IgD-negative memory B cell (primary cell): ENCODE measurements at regions not wholly inside any gene's neighbourhood (a gene's known extent, or its start where the extent isn't known, plus 50 kb on each side); places are given as distances from the start of the nearest gene placed in this dataset.
"Not testable (repeated sequence)": the region's sequence is repeated elsewhere in the genome, so short reads cannot be mapped to it uniquely, and the experiment has no call there.

Experiments used
- H3K27ac Mint-ChIP-seq, 3 donors: one replicate each; pipeline ENCODE4 v1.8.0; 2020 to 2022; ENCODE audit warnings: mild to moderate bottlenecking in 3 of 3, mixed read lengths in 3 of 3, moderate library complexity in 1 of 3
- H3K27me3 Mint-ChIP-seq: one replicate; pipeline ENCODE4 v1.8.0; 2021; ENCODE audit warnings: mixed read lengths
- H3K36me3 Mint-ChIP-seq: one replicate; pipeline ENCODE4 v1.8.0; 2020; ENCODE audit warnings: mild to moderate bottlenecking, mixed read lengths
- H3K4me1 Mint-ChIP-seq, 3 donors: one replicate each; pipeline ENCODE4 v1.8.0; 2020 to 2022; ENCODE audit warnings: mixed read lengths in 3 of 3, mild to moderate bottlenecking in 1 of 3
- H3K4me3 Mint-ChIP-seq, 4 donors: one replicate each; pipeline ENCODE4 v1.8.0; 2020 to 2022; ENCODE audit warnings: mild to moderate bottlenecking in 4 of 4, mixed read lengths in 4 of 4, moderate library complexity in 3 of 4
- H3K9me3 Mint-ChIP-seq, 3 donors: one replicate each; pipeline ENCODE4 v1.8.0; 2020 to 2021; ENCODE audit warnings: mixed read lengths in 3 of 3, mild to moderate bottlenecking in 1 of 3

- H3K27ac Mint-ChIP-seq: no peak overlapping the region
- H3K9me3 Mint-ChIP-seq: peaks cover 1 to 7% (median 6%) of the 10 kb centered on the region in 3 donors
- no peaks in the 10 kb centered on the region for H3K36me3 Mint-ChIP-seq
- H3K27me3 Mint-ChIP-seq: no peaks in the 10 kb centered on the region
- no peak overlapping the region for H3K4me3 Mint-ChIP-seq
- H3K4me1 Mint-ChIP-seq: no peaks in the 10 kb centered on the region
These were observed 482.7 kb upstream of the ADAMTS9 start for GRCh38 chr3:65170390-65171042.

GRCh38 chr3:65169961-65170360, 482.2 kb upstream of the ADAMTS9 start:
- no peak overlapping the region for H3K27ac Mint-ChIP-seq
- H3K9me3 Mint-ChIP-seq: peaks cover 1 to 7% (median 3%) of the 10 kb centered on the region in 3 donors
- H3K4me3 Mint-ChIP-seq: no peak overlapping the region
- H3K36me3 Mint-ChIP-seq: no peaks in the 10 kb centered on the region
- H3K4me1 Mint-ChIP-seq: no peaks in the 10 kb centered on the region
- no peaks in the 10 kb centered on the region for H3K27me3 Mint-ChIP-seq

- Mint-ChIP-seq H3K4me1 (no peaks in the 10 kb centered on the region), H3K36me3 (no peaks in the 10 kb centered on the region), H3K27me3 (no peaks in the 10 kb centered on the region), H3K27ac (no peak overlapping the region), H3K4me3 (no peak overlapping the region), H3K9me3 (peaks cover 1 to 9% (median 7%) of the 10 kb centered on the region in 3 donors)
These were observed 480.7 kb upstream of the ADAMTS9 start for GRCh38 chr3:65168547-65168946.

GRCh38 chr3:65166531-65166930, 478.7 kb upstream of the ADAMTS9 start:
- H3K4me3 Mint-ChIP-seq: no peak overlapping the region
- no peaks in the 10 kb centered on the region for H3K4me1 Mint-ChIP-seq
- no peak overlapping the region for H3K27ac Mint-ChIP-seq
- peaks cover 1 to 9% (median 7%) of the 10 kb centered on the region in 3 donors for H3K9me3 Mint-ChIP-seq
- H3K36me3 Mint-ChIP-seq: no peaks in the 10 kb centered on the region
- no peaks in the 10 kb centered on the region for H3K27me3 Mint-ChIP-seq

- no peak overlapping the region for H3K4me3 Mint-ChIP-seq
- no peaks in the 10 kb centered on the region for H3K36me3 Mint-ChIP-seq
- H3K27ac Mint-ChIP-seq: no peak overlapping the region
- H3K4me1 Mint-ChIP-seq: no peaks in the 10 kb centered on the region
- no peaks in the 10 kb centered on the region for H3K27me3 Mint-ChIP-seq
- peaks cover 0 to 6% (median 3%) of the 10 kb centered on the region in 3 donors for H3K9me3 Mint-ChIP-seq
These were observed 470.2 kb upstream of the ADAMTS9 start for GRCh38 chr3:65158023-65158422.

- no peak overlapping the region for H3K4me3 Mint-ChIP-seq
- no peaks in the 10 kb centered on the region for H3K27me3 Mint-ChIP-seq
- H3K4me1 Mint-ChIP-seq: no peaks in the 10 kb centered on the region
- peaks cover 3 to 6% (median 3%) of the 10 kb centered on the region in 3 donors for H3K9me3 Mint-ChIP-seq
- H3K36me3 Mint-ChIP-seq: no peaks in the 10 kb centered on the region
- H3K27ac Mint-ChIP-seq: no peak overlapping the region
These were observed 466.2 kb upstream of the ADAMTS9 start for GRCh38 chr3:65153850-65154512.

GRCh38 chr3:65151666-65152065, 463.9 kb upstream of the ADAMTS9 start:
- no peaks in the 10 kb centered on the region for H3K4me1 Mint-ChIP-seq
- no peak overlapping the region for H3K27ac Mint-ChIP-seq
- H3K36me3 Mint-ChIP-seq: no peaks in the 10 kb centered on the region
- H3K27me3 Mint-ChIP-seq: no peaks in the 10 kb centered on the region
- H3K4me3 Mint-ChIP-seq: no peak overlapping the region
- H3K9me3 Mint-ChIP-seq: peaks cover 3% of the 10 kb centered on the region in 3 donors

- H3K9me3 Mint-ChIP-seq: peaks cover 0 to 3% (median 1%) of the 10 kb centered on the region in 3 donors
- H3K36me3 Mint-ChIP-seq: no peaks in the 10 kb centered on the region
- H3K4me3 Mint-ChIP-seq: no peak overlapping the region
- H3K27ac Mint-ChIP-seq: no peak overlapping the region
- H3K4me1 Mint-ChIP-seq: no peaks in the 10 kb centered on the region
- H3K27me3 Mint-ChIP-seq: no peaks in the 10 kb centered on the region
These were observed 462.1 kb upstream of the ADAMTS9 start for GRCh38 chr3:65149877-65150276.

- H3K4me1 Mint-ChIP-seq: no peaks in the 10 kb centered on the region
- H3K9me3 Mint-ChIP-seq: peaks cover 0 to 3% (median 1%) of the 10 kb centered on the region in 3 donors
- H3K27ac Mint-ChIP-seq: no peak overlapping the region
- H3K36me3 Mint-ChIP-seq: no peaks in the 10 kb centered on the region
- H3K27me3 Mint-ChIP-seq: no peaks in the 10 kb centered on the region
- H3K4me3 Mint-ChIP-seq: peak overlapping the region in 1 of 4 donors; percentile 23
These were observed 460.9 kb upstream of the ADAMTS9 start for GRCh38 chr3:65148687-65149086.

- H3K9me3 Mint-ChIP-seq: peaks cover 0 to 3% (median 1%) of the 10 kb centered on the region in 3 donors
- no peaks in the 10 kb centered on the region for H3K27me3 Mint-ChIP-seq
- H3K4me1 Mint-ChIP-seq: no peaks in the 10 kb centered on the region
- no peak overlapping the region for H3K27ac Mint-ChIP-seq
- no peaks in the 10 kb centered on the region for H3K36me3 Mint-ChIP-seq
- no peak overlapping the region for H3K4me3 Mint-ChIP-seq
These were observed 458.4 kb upstream of the ADAMTS9 start for GRCh38 chr3:65146179-65146578.

GRCh38 chr3:65145680-65146079, 457.9 kb upstream of the ADAMTS9 start:
- no peaks in the 10 kb centered on the region for H3K36me3 Mint-ChIP-seq
- H3K4me3 Mint-ChIP-seq: no peak overlapping the region
- no peak overlapping the region for H3K27ac Mint-ChIP-seq
- no peaks in the 10 kb centered on the region for H3K9me3 Mint-ChIP-seq
- no peaks in the 10 kb centered on the region for H3K4me1 Mint-ChIP-seq
- H3K27me3 Mint-ChIP-seq: no peaks in the 10 kb centered on the region

- no peaks in the 10 kb centered on the region for H3K9me3 Mint-ChIP-seq
- H3K36me3 Mint-ChIP-seq: no peaks in the 10 kb centered on the region
- H3K4me3 Mint-ChIP-seq: no peak overlapping the region
- no peak overlapping the region for H3K27ac Mint-ChIP-seq
- H3K4me1 Mint-ChIP-seq: no peaks in the 10 kb centered on the region
- no peaks in the 10 kb centered on the region for H3K27me3 Mint-ChIP-seq
These were observed 457.1 kb upstream of the ADAMTS9 start for GRCh38 chr3:65144791-65145351.

- Mint-ChIP-seq H3K27ac (no peak overlapping the region), H3K27me3 (no peaks in the 10 kb centered on the region), H3K4me3 (no peak overlapping the region), H3K4me1 (no peaks in the 10 kb centered on the region), H3K36me3 (no peaks in the 10 kb centered on the region), H3K9me3 (peaks cover 0 to 3% (median 2%) of the 10 kb centered on the region in 3 donors)
These were observed 454.7 kb upstream of the ADAMTS9 start for GRCh38 chr3:65142456-65142855.

- Mint-ChIP-seq H3K4me1 (no peaks in the 10 kb centered on the region), H3K9me3 (peaks cover 0 to 4% (median 3%) of the 10 kb centered on the region in 3 donors), H3K4me3 (no peak overlapping the region), H3K27ac (no peak overlapping the region), H3K36me3 (no peaks in the 10 kb centered on the region), H3K27me3 (no peaks in the 10 kb centered on the region)
These were observed 450.8 kb upstream of the ADAMTS9 start for GRCh38 chr3:65138556-65138955.

GRCh38 chr3:65133752-65134151, 446.0 kb upstream of the ADAMTS9 start:
- not testable (repeated sequence) for H3K4me1 Mint-ChIP-seq, H3K27ac Mint-ChIP-seq, H3K36me3 Mint-ChIP-seq, H3K27me3 Mint-ChIP-seq, H3K9me3 Mint-ChIP-seq, H3K4me3 Mint-ChIP-seq

- H3K4me1 Mint-ChIP-seq: no peaks in the 10 kb centered on the region
- peaks cover 2 to 8% (median 5%) of the 10 kb centered on the region in 3 donors for H3K9me3 Mint-ChIP-seq
- no peaks in the 10 kb centered on the region for H3K27me3 Mint-ChIP-seq
- no peak overlapping the region for H3K4me3 Mint-ChIP-seq
- no peaks in the 10 kb centered on the region for H3K36me3 Mint-ChIP-seq
- H3K27ac Mint-ChIP-seq: no peak overlapping the region
These were observed 443.0 kb upstream of the ADAMTS9 start for GRCh38 chr3:65130782-65131181.
